HG02763 (cell line): ENCODE measurements at regions not wholly inside any gene's neighbourhood (a gene's known extent, or its start where the extent isn't known, plus 50 kb on each side); places are given as distances from the start of the nearest gene placed in this dataset.

Source experiments
- ATAC-seq: cut with Tn5 transposase; IDR thresholded peaks from one replicate; pipeline ENCODE4 v1.9.1; 2021; ENCODE audit warnings: mild to moderate bottlenecking, moderate library complexity; ENCODE audit not compliant: unreplicated experiment

GRCh38 chr5:113792806-113793205 is 279.3 kb downstream of the YTHDC2 start:
- no peak for ATAC-seq

- no peak for ATAC-seq
These were observed 281.5 kb downstream of the YTHDC2 start for GRCh38 chr5:113794981-113795380.

GRCh38 chr5:113800686-113801085 is 287.2 kb downstream of the YTHDC2 start:
- ATAC-seq, result no peak

DNA sequence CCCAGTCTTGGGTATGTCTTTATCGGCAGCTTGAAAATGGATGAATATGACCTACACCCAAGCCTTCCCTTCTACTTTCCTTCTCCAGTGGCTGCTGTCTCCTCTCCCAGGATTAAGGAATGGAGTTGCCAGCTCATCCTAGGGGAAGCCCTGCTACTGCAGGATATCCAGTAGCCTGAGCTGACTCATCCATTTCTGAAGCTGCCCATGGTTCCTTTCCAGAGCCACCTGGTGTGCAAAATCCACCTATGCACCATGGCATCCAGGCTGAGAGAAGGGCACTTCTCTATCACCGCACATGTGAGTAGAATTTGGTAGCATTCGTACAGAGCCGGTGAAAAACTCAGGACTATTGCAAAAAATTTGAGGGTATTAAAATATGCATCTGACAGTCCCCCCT is 290.8 kb downstream of the YTHDC2 start:
- no peak for ATAC-seq

DNA sequence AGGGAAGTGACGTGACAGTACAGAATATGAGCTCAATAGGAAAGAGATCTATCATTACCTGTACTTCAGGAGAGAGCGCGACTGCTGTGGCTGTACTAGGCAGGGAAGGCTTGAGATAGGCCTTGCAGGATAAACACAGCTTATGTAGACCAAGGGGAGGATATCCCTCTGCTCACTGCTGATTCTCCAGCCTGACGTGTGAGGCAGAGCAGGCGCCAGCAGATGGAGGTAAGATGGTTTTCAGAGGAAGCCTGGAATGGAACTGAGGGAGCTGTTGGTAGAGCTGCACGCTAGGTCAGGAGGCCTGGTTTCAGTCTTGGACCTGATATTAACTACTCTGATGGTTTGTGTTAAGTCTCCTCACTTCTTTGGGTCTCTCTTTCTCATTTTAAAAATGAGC is 291.4 kb downstream of the YTHDC2 start:
- ATAC-seq, result no peak

- no peak for ATAC-seq
These were observed 292.8 kb downstream of the YTHDC2 start for GRCh38 chr5:113806250-113806649.

DNA sequence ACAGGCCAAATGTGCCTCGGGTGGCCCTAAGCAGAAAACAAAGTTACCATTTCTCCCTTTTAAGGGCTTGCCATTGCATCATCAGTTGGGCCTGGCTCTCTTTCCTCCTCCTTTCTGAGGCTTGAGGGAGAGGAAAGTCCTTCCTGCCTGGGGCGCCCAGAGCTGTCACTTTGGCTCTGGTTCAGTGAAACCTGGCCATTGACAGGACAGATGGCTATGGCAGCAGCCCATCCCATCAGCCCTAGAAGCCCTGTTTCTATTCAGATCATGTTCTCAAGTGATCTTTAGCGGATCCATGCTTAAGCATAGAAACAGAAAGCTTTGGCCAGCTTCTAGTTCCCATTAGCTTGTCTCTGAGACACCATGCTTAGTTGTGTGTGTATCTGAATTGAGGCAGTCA is 293.4 kb downstream of the YTHDC2 start:
- ATAC-seq, result no peak

DNA sequence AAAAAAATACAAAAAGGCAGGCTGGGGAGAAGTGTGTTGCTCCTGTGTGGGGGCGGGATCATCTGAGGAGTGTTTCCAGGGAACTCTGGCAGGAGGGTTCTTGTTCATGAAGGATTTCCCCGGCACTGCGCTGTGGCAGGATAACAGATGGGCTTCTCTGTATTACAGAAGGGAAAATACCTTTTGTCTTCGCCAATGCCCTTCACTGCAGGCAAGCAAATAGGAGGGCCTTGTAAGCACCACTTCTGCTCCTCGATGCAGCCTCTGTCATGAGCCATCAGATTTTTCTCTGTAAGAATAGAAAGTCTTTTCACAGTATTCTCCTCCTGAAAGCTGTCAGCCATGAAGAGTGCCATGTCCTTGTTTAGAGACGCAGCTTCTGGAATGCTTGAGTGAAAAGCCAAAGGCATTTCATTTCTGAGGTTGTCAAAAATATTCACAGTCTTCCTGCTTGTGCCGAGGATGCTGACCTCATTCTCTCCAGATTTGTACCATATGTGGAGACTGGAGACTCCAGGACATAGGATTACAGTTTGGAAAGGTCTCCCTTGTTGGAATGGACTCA is 294.0 kb downstream of the YTHDC2 start:
- ATAC-seq, result no peak

- ATAC-seq, result no peak
These were observed 295.5 kb downstream of the YTHDC2 start for GRCh38 chr5:113808956-113809355.

DNA sequence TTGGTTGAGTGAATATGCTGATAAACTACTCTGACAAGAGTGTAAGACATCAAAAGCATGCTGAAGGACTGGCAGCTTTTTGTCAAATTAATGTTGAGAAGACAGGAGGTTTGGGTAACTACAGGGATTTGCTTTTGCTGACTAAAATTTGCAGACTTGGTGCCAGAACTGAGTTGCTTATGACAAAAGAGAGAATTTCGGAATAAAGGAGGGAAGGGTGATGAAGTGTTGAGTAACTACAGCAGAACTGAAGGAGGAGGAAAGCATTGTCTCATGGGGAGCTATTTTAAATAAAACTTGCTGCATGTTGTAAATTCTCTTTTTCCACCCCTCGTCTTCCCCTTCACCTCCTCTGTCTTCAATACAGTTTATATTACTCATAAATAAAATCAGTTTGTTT is 296.1 kb downstream of the YTHDC2 start:
- no peak for ATAC-seq

- ATAC-seq, result no peak
These were observed 300.0 kb downstream of the YTHDC2 start for GRCh38 chr5:113813466-113813865.

- ATAC-seq, result no peak
These were observed 304.2 kb downstream of the YTHDC2 start for GRCh38 chr5:113817683-113818082.

DNA sequence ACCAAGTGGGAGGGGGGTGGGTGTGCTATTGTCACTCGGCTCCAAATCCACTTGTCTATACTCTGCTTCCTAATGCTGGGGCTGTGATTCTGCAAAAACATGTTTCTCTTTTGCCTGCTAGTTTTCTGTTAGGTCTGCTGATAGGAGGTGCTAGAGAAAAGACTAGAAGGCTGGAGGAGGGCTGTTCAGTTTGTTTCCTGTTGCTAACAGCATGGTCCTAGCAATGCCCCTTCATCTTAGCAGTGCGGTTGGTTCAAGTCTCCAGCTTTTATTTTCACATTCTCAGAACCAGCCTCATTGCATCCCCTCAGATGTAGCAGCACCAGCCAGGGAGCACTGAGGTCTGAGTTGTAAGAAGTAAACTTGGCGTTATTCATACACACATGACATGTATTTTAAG is 310.2 kb downstream of the YTHDC2 start:
- ATAC-seq, result no peak

DNA sequence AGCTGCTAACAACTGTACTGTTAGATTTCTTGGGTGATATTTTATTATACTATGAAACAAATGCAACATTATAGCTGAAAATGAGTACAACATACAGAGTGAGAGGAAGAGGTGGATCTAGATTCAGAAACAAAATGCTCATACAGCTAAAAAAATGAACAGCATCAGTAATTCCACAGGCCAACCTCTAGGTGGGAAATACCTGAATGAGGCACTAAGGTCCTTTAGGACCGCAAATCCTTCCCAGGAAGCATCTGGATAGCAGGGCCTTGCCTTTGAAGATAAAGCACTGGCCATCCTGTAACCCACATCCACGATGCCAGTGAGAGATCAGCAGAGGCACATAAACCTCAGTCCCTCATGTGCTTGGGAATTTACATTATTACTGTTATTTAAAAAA is 310.8 kb downstream of the YTHDC2 start:
- no peak for ATAC-seq

DNA sequence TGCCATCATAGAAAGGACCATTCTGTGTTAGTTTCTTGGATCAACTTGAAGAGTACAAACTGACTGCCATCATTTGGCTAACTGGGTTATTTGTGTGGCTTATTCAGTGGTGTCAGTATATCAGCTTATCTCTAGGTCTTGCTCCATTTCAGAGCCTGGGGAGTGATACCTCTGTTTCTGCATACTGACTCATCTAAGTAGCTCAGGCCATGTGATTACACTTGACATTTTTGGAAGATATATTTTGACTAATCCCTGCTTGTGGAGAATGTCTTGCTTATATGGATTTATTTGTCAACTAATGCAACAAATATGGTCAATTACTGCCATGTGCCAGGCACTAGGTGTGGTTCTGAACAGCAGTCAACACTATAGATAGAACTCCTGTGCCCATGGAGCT is 311.7 kb downstream of the YTHDC2 start:
- no peak for ATAC-seq

DNA sequence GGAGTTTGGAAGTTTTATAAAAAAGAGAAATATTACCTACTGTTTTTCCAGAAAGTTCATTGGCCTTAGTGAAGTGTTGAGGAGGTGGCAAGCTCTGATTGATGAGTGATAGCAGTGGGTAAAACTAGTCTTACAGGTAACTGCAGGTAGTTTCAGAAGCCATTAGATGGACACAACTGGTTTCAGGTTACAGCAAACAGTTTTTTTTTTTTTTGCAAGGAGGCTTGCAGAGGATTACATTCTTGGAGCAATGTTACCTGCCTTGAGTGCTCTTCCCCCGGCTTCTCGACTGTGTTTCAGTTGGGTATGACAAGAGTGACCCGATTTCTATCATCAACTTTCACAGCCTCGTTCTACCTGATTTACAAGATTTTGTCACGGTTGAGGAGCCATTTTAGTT is 333.4 kb downstream of the YTHDC2 start:
- no peak for ATAC-seq

GRCh38 chr5:113864437-113864836 is 350.9 kb downstream of the YTHDC2 start:
- ATAC-seq, result no peak

GRCh38 chr5:113866763-113867162 is 353.3 kb downstream of the YTHDC2 start:
- no peak for ATAC-seq

GRCh38 chr5:113869611-113870010 is 356.1 kb downstream of the YTHDC2 start:
- no peak for ATAC-seq

- no peak for ATAC-seq
These were observed 358.5 kb downstream of the YTHDC2 start for GRCh38 chr5:113871972-113872371.

DNA sequence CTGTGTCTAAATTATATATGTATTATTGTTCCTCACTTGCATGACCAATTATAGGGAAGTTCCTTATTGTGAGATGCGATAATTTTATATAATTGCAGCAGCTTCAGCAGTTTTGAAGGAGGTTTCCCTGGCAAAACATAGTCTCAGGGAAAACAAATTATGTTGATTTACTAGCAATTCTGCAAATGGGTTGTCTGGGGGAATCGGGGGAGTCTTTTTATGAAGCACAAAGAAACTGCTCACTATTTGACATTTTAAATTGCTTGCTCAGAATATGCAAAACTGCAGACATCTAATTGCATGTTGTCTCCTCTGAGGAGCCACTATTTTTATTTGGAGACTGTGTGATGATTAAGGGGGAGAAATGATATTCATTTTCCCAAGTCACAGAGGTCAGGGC is 361.6 kb downstream of the YTHDC2 start:
- ATAC-seq, result no peak

DNA sequence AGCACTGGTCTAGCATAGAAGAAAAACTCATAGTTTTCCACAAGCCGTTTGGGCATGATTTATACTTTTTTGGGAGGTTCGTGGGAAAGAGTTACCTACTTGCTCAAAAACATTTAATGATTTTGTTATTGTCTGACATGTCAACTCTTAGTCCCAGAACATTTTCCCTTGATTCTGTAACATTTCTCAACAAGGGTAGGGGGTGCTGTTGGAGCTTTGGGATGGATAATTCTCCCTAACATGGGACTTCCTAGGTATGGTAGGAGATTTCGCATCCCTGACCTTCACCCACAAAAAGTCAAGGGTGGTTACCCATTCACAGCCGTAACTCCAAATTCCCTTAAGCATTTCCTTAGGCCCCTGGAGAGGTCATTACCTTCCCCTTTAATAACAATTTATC is 378.0 kb downstream of the YTHDC2 start:
- ATAC-seq, result no peak

- no peak for ATAC-seq
These were observed 383.3 kb downstream of the YTHDC2 start for GRCh38 chr5:113896789-113897188.

GRCh38 chr5:113897748-113898147 is 384.3 kb downstream of the YTHDC2 start:
- ATAC-seq, result no peak
